ENCODE measurements at regions not wholly inside any gene's neighbourhood (a gene's known extent, or its start where the extent isn't known, plus 50 kb on each side); places are given as distances from the start of the nearest gene placed in this dataset.

- TF ChIP-seq FOSL1 (IDR thresholded peaks at IDR 0.05; ENCODE audit: insufficient read depth, low read depth, low read length): no peak
- TF ChIP-seq TBP (IDR thresholded peaks at IDR 0.05; ENCODE audit: low read depth, low read length): no peak
- TF ChIP-seq, protein P1, sequence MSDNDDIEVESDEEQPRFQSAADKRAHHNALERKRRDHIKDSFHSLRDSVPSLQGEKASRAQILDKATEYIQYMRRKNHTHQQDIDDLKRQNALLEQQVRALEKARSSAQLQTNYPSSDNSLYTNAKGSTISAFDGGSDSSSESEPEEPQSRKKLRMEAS (IDR thresholded peaks at IDR 0.05): no peak
Measured at GRCh38 chr4:11514003-11514402, 85.3 kb upstream of the HS3ST1 start (continued).
